SK-MEL-5 (cell line): ENCODE measurements at regions not wholly inside any gene's neighbourhood (a gene's known extent, or its start where the extent isn't known, plus 50 kb on each side); places are given as distances from the start of the nearest gene placed in this dataset.

Experiments used
- DNase-seq: peaks from one replicate; pipeline ENCODE4 v3.0.0-alpha.2; 2016; ENCODE audit warnings: low read depth, low spot score
- in situ Hi-C: cut with HindIII; loops from 2 replicates; pipeline ENCODE4 v1.10.0; 2016; ENCODE audit warnings: low sequenced_read_pairs, high pct_unique_total_duplicates, low pct_unique_long_range_greater_than_20kb

DNA sequence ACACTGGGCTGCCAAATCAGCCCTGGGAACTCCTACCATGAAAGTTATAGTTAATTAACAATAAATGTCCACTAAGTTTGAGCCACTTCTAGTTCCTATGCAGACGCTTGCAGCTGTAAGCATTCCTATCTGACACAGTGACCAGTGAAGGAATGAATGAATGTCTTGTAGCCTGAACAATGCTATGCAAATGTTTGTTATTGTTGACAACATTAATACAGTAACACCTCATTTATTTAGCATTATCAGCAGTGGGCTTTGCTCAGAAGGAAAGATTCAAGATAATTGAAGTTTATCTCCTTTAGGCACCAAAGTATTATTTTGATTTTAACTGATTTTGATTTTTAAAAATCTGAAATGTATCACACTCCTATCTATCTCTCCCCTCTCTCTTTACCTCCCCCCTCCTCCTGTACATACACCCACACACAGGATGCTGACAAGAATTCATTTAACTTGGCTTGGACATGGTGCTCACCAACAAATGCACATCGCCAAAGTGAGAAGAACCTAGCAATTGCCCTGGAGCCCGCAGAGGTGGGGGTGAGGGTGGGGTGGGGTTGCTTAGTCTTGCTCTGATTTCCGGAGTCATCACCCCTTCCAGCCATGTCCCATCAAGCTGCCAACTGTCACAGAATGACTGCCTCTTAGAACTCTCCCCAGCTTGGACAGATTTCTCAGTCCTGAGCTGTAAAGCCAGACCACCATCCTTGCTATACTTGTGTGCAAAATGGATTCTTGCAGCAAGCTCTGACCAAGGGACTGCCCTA is 215.3 kb upstream of the CSF3R start:
- no peak for DNase-seq
- in situ Hi-C loops = no loop called here

DNA sequence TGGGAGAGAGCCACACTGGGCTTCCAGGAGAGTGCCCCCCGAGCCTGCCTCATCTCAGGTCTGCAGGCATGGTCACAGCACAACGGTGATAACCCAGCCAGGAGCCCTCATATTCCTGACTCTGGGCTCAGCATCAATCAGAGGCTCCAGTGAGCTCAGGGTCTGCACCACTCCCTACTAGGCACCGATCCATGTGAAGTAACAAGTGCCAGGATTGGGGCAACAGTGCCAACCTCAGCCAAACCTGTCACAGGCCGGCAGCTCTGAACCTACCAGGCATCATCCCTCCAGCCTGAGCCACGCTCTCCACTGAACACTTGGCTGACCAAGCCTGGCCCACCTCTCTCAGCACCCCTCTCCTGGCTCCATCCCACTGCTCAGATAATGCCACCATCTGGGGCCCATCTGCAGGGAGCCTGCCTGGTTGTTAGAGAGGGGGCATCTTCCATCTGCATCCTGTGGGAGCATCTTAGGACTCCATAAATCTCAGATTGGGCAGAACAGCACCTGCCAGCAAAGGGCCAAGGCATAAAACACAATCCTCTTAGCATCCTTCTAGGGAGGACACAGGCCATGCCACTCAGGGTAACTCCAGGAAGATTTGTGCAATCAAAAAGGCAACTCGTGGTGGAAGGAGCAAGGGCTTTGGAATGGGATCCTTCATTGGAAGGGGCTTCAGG is 213.7 kb upstream of the CSF3R start:
- in situ Hi-C loops = no loop called here

DNA sequence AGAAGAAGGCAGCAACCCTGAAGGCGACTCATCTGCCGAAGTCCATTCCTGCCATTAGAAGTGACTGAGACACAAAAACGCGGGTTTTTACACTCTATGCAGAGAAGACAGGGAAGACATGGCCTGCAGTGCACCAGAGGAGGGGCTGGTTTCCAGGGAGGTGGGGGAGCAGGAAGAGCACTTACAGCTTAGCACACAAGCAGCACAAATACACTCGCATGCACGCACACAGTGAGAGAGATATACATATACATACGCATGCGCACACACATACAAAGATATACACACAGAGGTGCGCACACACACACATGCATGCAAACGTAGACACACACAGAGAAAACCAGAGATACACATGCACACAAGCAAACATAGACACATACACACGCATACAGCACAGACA is 210.9 kb upstream of the CSF3R start:
- DNase-seq = no peak
- in situ Hi-C loops = no loop called here

More for the DNA sequence above, 213.7 kb upstream of the CSF3R start:
- DNase-seq = no peak

DNA sequence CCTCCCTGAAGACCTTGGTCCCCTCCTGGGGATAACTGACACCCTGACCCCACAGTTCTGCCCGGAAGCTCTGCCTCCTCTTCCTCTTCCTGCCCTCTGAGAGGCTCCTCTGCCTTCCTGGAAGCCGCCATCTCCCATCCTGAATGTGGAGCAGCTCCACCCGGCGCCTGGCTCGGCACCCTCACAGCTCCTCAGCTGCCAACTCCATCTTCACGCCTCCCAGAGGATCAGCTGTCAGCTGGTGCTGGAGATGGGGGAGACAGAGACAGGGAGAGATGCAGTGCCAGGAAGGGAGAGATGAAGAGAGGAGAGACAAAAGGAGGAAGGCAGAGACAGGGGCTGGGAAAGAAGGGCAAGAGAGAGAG is 210.4 kb upstream of the CSF3R start:
- no peak for DNase-seq
- in situ Hi-C loops = no loop called here

DNA sequence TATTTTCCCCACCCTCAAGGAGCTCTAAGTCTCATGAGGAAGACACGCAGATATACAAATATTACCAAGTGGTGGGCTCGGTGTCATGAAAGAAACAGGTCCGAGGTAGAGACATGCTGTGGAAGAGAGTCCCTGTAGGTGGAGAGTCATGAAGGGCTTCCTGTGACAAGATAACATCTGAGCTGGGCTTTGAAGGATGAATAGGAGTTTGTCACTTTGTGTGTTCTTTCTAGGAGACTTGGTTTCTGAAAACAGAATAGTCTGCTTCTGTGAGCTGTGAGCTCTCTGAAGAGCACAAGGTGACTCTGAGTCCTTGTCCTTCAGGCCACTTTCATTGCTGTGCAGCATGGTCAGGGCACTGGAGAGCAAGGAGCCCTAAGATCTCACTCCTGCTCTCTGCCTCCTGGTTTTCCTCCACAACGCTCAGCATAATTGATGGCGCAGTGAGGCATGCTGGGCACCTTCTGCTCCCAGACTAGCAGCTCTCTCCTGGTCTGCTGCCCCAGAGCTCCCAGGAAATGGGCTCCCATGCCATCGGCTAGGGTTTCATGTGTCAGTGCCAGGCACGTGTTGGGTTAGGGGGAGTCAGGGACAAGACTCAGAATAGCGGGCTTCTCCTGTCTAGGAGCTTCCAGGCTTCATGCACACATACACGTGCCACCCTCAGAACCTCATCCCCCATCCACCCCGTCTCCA is 209.9 kb upstream of the CSF3R start:
- in situ Hi-C loops = no loop called here
- no peak for DNase-seq

DNA sequence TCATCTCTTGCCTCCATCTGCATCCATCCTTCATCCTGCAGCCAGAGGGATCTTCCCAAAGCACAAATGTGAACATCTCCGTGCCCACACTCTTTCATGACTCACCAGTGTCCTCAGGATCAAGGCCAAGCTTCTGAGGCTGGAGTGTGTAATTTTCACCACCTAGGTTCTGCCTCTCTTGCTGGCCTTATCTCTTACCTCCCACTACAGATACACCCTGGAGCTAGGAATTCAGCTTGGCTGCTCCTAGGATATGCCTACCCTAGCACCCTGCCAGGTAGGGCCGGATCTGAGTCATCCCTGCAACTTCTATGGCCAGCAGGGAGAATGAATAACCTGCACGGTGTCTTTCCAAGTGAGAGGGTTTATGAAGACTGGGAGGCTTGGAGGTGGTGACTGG is 208.7 kb upstream of the CSF3R start:
- in situ Hi-C loops = no loop called here
- no peak for DNase-seq

DNA sequence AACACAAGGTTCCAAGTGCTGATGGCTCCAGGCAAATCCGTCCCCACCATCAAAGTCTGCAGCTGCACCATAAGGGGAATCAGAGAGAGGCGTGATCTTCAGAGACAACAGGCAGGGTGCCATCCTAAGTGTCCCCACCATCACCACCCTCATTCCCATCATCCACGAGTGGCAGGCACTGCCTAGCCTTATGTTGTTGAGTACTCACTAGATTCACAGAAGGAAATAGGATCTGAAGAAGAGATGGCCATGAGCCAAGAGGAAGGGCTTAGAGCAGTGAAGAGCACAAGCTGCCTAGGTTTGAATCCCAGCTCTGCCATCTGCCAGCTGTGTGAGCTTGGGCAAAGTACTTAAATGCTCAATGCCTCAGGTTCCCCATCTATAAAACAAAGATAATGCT is 207.3 kb upstream of the CSF3R start:
- no peak for DNase-seq
- in situ Hi-C loops = no loop called here

DNA sequence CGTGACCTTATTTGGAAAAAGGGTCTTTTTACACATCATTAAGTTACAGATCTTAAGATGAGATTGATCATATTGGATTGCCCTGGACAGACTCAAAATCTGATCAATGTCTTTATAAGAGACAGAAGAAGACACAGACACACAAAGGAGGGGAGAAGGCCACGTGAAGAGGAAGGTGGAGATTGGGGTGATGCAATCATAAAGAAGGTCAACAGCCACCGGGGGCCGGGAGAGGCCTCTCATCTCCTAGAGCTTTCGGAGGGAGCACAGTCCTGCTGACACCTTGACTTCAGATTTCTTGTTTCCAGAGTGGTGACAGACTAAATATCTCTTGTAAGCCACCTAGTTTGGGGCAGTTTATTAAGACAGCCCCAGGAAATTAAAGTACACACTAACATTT is 204.6 kb upstream of the CSF3R start:
- DNase-seq = no peak
- in situ Hi-C loops = no loop called here

DNA sequence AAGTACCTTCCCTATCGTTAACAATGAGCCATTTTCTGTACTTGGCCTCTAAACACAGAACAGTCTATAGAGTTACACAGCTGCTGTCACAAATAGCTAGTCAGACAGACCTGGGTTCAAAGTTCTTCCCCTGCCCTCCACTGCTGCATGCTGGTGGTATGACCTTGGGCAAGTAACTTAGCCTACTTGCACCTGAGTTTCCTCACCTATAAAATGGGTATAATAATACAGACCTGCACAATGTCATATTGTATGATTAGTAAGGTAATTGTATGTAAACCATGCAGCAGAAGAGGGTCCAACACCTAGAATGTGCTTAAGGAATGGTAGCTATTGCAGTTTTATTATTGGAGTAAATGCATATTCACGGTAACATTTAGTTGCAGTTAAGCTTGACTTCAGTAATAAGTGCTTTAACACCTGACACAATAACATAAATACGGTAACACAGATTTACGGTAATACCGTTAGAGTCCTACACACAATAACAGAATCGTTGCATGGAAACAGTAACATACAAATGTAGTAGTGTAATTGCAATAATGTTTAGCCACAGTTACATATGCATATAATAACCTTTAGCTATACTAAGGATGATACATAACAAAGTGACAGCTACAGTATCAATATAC is 193.3 kb upstream of the CSF3R start:
- in situ Hi-C loops = no loop called here
- no peak for DNase-seq

DNA sequence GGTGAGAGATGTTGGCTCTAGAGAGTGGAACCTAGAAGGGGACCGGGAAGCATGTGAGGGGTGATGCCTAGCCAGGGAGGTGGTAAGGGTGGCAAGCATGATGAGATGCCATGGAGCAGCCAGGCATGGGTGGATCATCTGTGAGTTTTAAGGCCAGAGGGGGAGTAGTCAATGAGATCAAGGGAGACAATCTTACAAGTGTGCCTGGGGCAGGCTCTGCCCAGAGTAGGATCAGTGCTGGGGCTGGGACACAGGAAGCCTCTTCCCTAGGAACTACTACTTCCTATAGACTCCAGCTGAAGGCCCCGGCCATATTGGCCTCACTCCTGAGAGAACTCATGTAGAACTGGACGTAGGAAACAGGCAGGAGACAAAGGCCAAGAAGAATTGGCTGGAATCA is 192.4 kb upstream of the CSF3R start:
- DNase-seq = no peak
- in situ Hi-C loops = no loop called here

DNA sequence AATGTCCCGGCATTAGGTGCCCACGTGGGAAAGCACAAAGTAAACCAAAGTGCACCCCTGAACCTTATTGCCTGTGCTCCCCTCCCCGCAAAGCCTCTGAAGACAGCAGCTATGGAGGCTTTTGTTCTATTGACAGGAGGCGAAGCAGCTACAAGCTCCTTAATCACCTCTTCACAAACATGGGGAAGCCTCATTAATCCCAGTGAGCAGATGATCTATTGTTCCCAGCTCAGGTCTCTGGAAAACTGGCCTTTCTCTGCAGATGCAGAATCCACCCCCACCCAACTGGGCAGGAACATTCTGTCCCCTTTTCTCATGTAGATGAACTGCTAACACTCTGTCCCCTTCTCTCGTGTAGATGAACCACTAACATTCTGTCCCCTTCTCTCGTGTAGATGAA is 190.5 kb upstream of the CSF3R start:
- in situ Hi-C loops = no loop called here
- DNase-seq = no peak

DNA sequence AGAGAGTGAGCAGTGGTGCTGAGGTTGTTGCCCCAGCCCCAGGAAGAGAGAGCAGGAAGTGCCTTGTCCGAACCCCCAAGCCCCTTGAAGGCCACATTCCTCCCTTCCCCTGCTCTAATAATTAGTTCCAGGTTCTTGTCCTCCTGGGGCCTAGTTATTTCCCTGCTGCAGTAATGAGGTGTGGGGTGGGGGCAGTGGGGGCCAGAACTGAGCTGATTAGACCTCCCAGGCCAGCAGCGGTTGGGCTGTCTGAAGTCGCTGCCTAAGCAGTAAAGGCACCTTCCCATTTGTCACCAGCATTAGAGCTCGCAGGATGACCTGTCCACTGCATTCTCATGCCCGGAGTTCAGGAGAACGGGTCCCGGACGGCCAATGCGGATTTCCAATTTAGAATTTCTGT is 186.5 kb upstream of the CSF3R start:
- no peak for DNase-seq
- in situ Hi-C loops = no loop called here

DNA sequence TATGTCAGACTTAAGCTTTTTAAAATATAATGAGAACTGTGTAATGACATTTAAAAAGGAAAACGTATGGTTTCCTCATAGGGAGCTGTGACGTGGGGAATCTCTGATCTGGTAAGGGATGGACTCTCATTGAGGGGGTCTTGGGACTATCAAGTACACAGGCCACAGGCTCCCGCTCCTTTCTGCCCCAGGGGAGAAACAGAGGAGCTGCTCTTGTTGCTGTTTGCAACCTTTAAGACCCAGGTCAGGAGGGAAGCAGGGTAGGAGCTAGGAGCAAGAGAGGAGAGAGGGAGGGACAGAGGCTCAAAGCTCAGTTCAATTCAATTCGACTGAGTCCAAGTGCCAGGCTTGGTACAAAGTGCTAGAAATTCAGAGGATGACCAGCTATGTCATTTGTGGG is 185.1 kb upstream of the CSF3R start:
- no peak for DNase-seq
- in situ Hi-C loops = no loop called here

DNA sequence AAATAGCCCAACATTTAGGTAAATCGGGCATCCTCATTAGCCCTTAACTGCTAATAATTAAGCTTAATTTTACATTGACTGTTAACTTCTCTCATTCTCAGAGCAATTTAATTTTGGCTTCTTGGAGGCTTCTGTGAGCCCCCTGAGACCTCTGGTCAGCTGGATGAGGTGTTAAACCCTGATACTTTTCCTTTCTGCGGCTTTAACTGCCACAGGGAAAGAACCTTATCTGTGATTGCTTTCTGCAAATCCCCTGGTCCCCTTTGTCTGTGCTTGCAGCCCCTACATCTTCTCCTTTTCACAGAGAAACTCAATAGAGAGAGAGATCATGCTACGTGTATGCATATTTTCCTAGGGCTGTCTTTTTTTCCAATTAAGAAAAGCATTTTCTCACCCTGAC is 184.5 kb upstream of the CSF3R start:
- in situ Hi-C loops = no loop called here
- no peak for DNase-seq

DNA sequence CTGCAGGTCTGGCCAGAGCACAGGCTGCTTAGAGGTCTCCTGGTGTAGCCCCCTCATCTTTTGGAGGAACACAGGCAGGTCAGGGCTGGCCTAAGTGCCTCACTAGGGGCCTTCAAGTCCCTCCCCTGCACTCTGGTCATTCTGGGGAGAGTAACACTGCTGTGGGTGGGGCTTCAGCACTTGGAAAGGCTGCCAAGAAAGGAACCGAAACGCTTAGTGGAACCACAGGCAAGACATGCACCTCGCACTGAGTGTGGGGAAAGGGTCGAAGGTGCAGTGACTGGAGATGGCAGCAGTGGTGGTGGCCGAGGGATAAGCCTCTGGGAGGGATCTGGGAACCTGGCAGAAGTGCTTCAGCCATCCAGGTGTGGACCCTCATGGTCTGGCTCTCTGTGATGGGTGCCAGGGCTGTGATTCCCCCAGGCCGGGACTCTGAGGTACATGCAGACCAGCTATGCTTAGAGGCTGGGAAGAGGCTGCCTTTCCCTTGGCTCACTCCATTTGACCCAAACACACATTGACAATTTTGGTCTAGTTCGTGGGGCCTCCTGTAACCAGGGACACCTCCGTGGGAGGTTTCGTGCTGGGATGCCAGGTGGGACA is 182.9 kb upstream of the CSF3R start:
- DNase-seq = no peak
- in situ Hi-C loops = no loop called here

DNA sequence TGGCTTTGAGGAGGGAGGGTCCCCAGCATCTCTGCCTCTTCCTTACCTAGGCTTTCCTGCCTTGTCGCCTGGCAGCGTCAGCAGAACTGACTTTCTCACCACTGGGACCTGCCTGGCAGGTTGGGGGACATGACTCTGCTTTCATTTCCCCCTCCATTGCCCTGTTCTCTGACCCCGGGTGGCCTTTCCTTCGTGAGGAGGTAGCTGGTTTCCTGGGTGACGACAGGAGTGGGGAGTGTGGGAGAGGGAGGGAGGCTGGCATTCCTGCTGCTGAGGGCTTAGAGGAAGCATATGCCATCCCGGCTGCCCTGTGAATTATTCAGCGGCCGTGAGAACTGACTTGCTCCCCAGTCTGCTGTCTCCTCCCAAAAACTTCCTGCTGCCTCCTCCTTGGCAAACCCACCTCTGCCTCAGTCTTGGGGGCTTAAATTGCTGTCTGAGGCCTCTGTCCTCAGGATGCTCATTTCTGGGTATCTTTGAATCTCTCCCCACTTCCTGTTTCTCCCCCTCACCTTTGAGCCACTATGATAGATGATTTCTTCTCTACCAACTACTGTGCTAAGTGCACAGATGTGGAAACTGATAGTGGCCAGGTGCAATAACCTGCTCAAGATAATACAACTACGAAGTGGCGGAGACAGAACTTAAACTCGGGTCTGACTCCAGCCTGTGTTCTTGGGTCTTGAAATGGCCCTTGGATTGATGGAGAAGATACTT is 182.0 kb upstream of the CSF3R start:
- no peak for DNase-seq
- in situ Hi-C loops = no loop called here

DNA sequence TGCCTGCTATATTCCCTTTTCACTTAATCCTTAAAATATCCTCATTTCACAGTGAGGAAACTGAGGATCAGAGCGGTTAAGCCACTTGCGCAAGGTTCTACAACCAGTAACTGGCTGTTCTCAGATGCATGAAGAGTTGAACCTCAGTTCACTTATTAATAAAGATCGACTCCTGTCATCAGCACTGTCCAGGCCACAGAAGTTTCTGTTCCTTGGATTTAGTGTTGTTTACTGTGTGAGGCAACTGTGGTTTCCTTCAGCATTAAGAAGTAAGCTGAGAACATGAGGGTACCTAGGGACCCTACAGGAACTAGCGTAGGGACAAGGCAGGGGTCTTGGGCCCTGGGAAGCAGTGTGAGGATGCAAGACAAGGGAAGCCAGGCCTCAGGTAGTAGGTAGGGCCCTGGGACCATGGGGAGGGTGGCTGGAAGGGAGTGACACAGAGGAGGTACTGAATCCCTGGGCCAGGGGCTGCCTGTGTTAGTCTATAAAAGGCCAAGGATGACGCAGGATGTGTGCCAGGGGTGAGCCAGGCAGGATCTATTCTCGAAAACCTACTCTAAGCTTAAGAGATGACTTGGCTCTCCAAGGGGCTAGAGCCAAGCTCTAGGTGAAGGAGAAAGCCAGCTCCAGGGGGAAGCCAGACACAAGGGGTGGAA is 181.2 kb upstream of the CSF3R start:
- DNase-seq = no peak
- in situ Hi-C loops = no loop called here
